GM21526 (cell line): ENCODE measurements at regions not wholly inside any gene's neighbourhood (a gene's known extent, or its start where the extent isn't known, plus 50 kb on each side); places are given as distances from the start of the nearest gene placed in this dataset.
A peak's percentile ranks its signal among the peaks of the same experiment; 100 is the strongest.

Source experiments
- ATAC-seq: cut with Tn5 transposase; IDR thresholded peaks from one replicate; pipeline ENCODE4 v1.9.1; 2021; ENCODE audit warnings: moderate library complexity; ENCODE audit not compliant: unreplicated experiment, low FRiP score

DNA sequence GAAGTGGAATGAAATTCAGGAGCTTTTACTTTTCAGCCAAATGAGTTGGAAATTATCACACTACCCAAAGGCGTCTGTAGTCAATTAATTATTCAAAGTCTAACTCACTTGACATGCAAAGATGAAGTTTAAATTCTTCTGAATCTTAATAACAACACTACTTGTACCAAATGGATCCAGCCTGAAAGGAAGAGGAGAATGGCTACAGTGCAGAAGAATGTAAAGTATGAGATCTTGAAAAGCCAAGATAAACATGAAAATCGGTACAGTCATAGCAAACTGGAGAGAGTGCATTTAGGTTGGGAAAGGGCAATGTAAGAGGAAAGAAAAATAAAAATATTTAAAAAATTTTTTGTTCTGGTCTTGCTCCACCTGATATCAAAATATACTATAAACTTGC is 195.5 kb downstream of the SIM1 start:
- ATAC-seq: no peak

DNA sequence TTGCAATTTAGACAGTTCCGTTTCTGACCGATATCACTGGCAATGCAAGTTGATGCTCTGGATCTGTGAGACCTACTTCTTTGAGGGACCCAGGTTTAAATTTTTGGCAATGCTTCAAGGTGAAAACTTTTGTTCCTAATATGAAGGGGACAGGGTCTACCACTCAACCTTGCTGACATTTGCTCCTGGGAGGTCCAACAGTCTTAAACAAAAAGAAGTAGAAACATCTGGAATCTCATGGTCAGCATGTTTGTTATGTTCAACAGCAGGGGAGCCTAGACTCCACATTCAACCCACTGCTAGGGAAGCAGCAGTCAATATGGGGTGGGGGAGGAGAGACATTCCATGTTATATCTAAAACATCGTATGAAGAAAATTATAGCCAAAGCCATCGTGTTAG is 196.4 kb downstream of the SIM1 start:
- no peak for ATAC-seq

- no peak for ATAC-seq
These were observed 197.0 kb downstream of the SIM1 start for GRCh38 chr6:100267721-100268123.

DNA sequence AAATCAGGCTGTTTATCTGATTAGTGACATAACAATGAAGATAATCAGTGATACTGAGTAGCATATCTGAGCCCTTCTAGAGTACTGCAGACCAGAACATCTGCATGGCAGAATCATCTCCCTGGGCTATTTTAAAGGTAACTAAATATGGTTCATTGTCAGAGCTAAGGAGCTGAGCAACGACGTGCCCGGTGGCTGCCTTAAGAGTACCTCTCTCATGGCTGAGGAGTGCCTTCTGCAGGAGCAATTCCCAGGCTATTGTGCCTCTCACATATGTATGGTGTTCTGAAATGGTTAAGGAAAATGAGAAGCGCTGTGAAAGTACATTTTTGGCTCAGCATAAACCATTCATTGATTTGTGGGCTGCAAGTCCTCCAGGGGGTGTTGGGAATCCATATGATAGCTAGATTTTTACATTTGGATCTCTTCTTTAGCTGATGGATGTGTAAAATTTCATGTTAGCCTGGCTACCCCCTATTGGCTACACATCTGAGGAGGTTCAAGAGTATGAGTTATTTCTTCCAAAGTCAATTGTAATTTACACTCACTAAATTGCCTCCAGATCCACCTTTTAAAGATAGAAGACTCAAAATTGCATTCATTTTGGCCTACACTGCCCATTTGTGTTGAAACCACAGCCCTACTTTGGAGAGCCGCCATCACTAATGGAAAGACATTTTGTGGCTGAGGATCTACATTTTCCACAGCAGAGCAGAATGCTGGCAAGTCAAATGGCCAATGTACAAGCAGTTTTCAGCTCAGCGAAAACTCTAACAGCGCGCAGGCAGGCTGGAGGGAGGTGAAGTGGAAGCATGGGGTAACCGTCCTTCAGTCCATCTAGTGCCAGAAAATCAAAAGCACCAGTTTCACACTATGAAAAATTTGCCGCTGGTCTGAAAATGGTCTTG is 198.0 kb downstream of the SIM1 start:
- no peak for ATAC-seq

GRCh38 chr6:100262086-100262485 is 202.6 kb downstream of the SIM1 start:
- ATAC-seq: no peak

DNA sequence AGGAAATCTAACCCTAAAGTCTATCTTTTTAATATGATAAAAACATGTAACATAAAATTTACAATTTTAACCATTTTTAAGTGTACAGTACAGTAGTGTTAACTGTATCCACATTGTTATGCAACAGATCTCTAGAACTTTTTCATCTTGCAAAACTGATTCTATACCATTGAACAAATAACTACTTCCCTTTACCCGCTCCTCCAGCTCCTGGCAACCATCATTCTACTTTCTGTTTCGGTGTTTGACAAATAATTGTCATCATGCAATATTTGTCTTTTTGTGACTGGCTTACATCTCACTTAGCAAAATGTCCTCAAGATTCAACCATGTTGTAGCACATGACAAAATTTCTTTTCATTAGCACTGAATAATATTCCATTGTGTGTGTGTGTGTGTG is 203.2 kb downstream of the SIM1 start:
- ATAC-seq: no peak

GRCh38 chr6:100260584-100260983 is 204.1 kb downstream of the SIM1 start:
- ATAC-seq: no peak

DNA sequence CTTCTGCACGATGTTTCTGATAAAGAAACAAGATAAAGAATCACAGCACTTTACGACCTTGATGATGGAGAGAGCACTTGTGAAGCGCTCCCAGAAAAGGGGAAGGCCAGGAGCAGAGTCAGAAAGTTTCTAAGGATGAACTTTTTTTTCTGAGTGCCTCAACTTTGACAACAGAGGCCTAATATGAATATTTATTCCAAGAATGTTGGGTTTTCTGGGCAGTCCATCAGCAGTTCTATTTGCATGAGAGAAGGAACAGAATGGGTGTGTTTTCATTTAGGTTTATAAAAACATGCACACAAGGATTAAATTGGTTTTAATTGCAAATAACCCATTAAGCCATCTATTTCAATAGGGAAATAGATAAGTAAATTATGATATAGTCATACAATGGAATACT is 204.9 kb downstream of the SIM1 start:
- ATAC-seq: no peak

DNA sequence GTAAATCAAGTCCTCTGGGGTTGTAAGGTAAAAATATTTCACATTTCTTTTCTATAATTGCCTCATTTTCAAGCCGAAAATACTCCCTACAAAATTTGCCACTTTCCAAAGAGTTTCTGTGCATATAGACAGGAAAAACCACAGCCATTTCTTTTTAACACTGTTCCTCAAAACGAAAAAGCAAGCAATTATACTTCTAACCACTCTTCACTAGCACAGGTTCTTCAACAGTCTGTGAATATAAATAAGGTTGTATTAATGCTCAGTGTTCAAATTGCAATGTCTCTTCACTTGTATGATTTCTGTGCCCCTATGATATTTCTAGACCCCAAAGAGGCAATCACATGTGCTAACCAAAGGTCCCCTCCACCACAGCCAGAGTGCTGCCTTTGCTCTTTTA is 206.0 kb downstream of the SIM1 start:
- no peak for ATAC-seq

GRCh38 chr6:100257793-100258395 is 206.8 kb downstream of the SIM1 start:
- peak; percentile 92 for ATAC-seq

DNA sequence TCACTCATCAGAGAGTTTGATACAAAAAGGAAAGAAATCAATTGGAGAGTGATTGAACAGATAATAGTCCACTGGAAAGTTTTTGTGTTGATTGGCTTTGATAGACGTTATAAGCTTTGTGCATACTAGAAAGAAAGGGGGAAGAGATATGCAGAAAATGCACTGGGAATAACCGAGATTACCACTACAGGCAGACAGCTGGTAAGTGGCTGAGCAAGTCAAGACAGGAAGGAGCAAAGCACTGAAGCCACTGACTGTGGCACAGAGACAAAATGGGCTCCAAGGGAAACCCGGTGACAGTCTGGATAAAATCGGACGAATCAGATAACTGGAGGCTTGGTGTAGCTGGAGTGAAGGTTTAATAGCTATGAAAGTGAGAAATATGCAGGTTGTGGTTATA is 209.0 kb downstream of the SIM1 start:
- ATAC-seq: no peak

DNA sequence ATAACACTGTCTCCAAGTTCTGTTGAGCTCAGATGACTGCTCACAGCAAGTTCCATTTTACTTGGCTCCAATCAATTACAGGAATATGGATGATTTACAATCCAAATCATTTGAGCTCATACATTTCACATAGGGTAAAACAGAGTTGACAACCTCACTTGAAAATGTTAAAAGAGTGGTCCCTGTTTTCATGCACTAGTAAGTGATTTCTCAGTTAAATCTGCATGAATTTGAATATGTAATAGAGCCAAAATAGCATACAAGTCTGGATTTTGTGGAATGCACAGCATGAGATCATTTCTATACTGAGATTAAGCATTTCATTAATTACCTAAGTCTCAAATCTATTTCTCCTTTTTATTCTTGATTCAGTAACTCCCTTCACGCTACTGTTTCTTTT is 217.6 kb downstream of the SIM1 start:
- ATAC-seq: no peak

GRCh38 chr6:100246206-100246605 is 218.5 kb downstream of the SIM1 start:
- no peak for ATAC-seq

DNA sequence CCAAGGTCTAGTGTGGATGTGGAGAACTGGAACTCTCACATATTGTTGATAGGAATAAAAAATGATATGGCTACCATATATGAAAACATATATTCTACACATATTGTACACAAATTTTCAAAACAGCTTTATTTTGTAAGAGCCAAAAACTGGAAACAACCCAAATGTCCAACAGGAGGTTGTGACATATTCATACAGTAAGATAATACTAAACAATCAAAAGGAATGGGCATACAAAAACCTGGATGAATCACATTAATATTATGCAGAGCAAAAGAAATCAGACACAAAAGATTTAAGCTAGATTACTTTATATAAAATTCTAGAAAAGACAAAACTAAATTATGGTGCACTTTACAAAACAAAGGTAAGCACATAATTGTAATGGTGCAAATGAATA is 223.9 kb downstream of the SIM1 start:
- no peak for ATAC-seq

DNA sequence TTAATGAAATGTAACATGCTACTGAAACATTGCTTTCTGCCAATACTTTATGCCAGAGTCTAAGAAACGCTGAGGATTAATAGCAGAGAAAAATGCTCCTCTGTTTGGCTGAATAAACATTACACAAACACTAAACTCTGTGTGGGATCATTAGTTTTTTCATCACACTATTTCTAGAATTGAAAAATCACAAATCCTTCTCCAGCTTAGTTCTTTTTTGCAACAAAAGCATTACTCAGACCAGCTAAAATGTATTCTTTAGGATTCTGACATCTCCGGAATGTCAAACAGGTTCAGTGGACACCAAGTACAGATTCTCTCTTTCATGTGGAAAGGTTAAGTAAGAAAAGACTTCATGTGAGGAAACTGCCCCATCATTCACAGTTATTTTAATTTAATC is 226.9 kb downstream of the SIM1 start:
- no peak for ATAC-seq

- no peak for ATAC-seq
These were observed 228.3 kb downstream of the SIM1 start for GRCh38 chr6:100236389-100236788.

DNA sequence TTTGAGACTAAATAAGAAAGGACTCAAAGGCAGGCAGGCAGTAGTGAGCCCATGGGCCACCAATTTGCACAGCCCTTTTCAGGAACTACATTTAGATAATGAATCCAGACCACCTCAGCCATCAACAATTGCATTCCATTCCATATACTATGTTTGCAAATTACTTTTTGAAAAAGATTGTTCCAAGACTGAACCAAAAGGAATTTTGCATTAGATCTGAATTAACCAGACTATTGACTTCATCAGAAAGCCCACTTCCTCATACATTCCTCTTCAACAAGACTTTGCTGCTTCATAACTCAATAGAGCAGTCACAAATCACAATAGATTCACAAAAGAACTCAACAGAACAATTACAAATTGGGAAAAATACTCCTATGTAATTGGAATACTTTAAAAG is 229.1 kb downstream of the SIM1 start:
- ATAC-seq: no peak

- ATAC-seq: no peak
These were observed 230.1 kb downstream of the SIM1 start for GRCh38 chr6:100234625-100235024.

GRCh38 chr6:100232781-100233573 is 231.7 kb downstream of the SIM1 start:
- no peak for ATAC-seq

- no peak for ATAC-seq
These were observed 233.8 kb downstream of the SIM1 start for GRCh38 chr6:100230953-100231316.

DNA sequence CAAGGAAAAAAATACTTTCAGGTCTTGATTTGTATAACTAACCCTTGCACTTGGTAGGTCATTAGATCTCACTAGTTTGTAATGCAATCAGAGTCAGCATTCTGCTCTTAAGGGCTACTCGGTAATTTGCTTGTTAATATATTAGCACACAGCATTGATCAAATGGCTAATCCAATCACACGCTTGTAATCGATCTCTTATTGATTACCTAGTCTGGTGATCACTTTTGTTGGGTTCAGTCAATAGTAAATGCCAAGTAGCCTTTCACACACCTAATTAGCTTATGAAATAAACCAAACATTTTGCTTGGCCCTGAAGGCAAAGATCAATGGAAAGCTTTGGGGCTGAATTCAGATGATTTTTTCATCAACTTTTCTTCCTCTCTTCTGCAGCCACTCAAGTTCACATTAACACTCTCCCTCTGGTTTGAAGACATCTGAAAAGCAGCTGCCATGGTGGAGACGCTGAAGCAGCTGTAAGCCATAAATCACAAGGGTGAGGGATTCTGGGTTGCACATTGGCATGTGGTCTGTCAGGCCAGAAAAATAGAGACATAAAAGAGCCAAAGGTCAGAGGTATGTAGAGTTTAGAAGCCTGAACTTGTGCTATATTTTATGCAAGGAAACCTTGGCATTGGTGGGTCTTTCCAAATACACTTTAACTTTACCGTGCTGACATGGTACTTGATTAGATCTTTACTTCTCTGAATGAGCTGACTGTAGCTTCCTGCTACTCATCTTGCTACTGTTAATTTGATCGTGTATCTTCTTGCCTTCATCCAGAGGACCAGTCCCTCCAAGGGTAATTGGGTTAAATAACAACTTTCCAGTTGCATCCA is 234.4 kb downstream of the SIM1 start:
- no peak for ATAC-seq
